DOHH2 (cell line): ENCODE measurements at regions not wholly inside any gene's neighbourhood (a gene's known extent, or its start where the extent isn't known, plus 50 kb on each side); places are given as distances from the start of the nearest gene placed in this dataset.

Experiments used
- H3F3A ChIP-seq: fragments of 200-600 bp; sonication (generic), shearing (Covaris generic); 2 replicates; pipeline ENCODE4 v1.6.0; 2016; ENCODE audit warnings: antibody characterized with exemption, mild to moderate bottlenecking; ENCODE audit not compliant: control insufficient read depth, insufficient read depth
- H3K27ac ChIP-seq: fragments of 200-600 bp; sonication (generic); 2 replicates; pipeline ENCODE4 v1.5.1; 2014; ENCODE audit warnings: low read depth, mild to moderate bottlenecking, low read length, moderate library complexity
- H3K27me3 ChIP-seq: fragments of 200-600 bp; sonication (generic); 2 replicates; pipeline ENCODE4 v1.6.1; 2014; ENCODE audit warnings: mild to moderate bottlenecking, low read length, mixed read lengths; ENCODE audit not compliant: control insufficient read depth
- H3K36me3 ChIP-seq: fragments of 200-600 bp; sonication (generic); 2 replicates; pipeline ENCODE4 v1.6.1; 2014; ENCODE audit warnings: mild to moderate bottlenecking, low read length, moderate library complexity, mixed read lengths; ENCODE audit not compliant: control insufficient read depth
- H3K4me1 ChIP-seq: fragments of 200-600 bp; sonication (generic); 2 replicates; pipeline ENCODE4 v1.6.1; 2014; ENCODE audit warnings: mild to moderate bottlenecking, low read length, mixed read lengths; ENCODE audit not compliant: control insufficient read depth
- H3K4me2 ChIP-seq: fragments of 200-600 bp; sonication (generic); 2 replicates; pipeline ENCODE4 v1.6.0; 2014; ENCODE audit warnings: mild to moderate bottlenecking, low read length, moderate library complexity
- H3K4me3 ChIP-seq: fragments of 200-600 bp; sonication (generic); 2 replicates; pipeline ENCODE4 v1.5.1; 2014; ENCODE audit warnings: mild to moderate bottlenecking, low read length, mixed read lengths
- H3K79me2 ChIP-seq: fragments of 200-600 bp; sonication (generic); 2 replicates; pipeline ENCODE4 v1.6.1; 2014; ENCODE audit warnings: mild to moderate bottlenecking, low read length, mixed read lengths; ENCODE audit not compliant: control insufficient read depth
- H3K9me2 ChIP-seq: fragments of 200-600 bp; sonication (generic); replicated peaks from 2 replicates; pipeline ENCODE4 v1.6.1; 2014; ENCODE audit warnings: mild to moderate bottlenecking, low read length, mixed read lengths; ENCODE audit not compliant: control insufficient read depth
- H3K9me3 ChIP-seq: fragments of 200-600 bp; sonication (generic); 2 replicates; pipeline ENCODE4 v1.6.1; 2014; ENCODE audit warnings: antibody characterized with exemption, low read length, mixed read lengths; ENCODE audit not compliant: control insufficient read depth, insufficient read depth
- H4K20me1 ChIP-seq: fragments of 200-600 bp; sonication (generic); 2 replicates; pipeline ENCODE4 v1.6.0; 2014; ENCODE audit warnings: low read depth, mild to moderate bottlenecking, antibody characterized with exemption, low read length, moderate library complexity; ENCODE audit not compliant: control insufficient read depth, insufficient read depth
- CTCF ChIP-seq: fragments of 200-600 bp; sonication (generic); IDR thresholded peaks from one replicate; pipeline ENCODE4 v1.5.1; 2014; ENCODE audit warnings: antibody characterized with exemption, mild to moderate bottlenecking, low read depth, low read length; ENCODE audit not compliant: poor library complexity, severe bottlenecking
- EZH2phosphoT487 ChIP-seq: fragments of 200-600 bp; sonication (generic); IDR thresholded peaks from 2 replicates; pipeline ENCODE4 v1.6.1; 2017; ENCODE audit warnings: borderline replicate concordance, mild to moderate bottlenecking, antibody characterized with exemption, low read length, moderate library complexity, mixed read lengths

GRCh38 chr3:168371846-168372245 is 276.1 kb upstream of the GOLIM4 start:
- Histone ChIP-seq H3K27ac (no peak overlapping the region), H3K9me2 (no peaks in the 10 kb centered on the region), H3K4me2 (no peak overlapping the region), H3K79me2 (no peaks in the 10 kb centered on the region), H4K20me1 (no peaks in the 10 kb centered on the region), H3K9me3 (no peaks in the 10 kb centered on the region), H3F3A (no peaks in the 10 kb centered on the region), H3K4me3 (no peak overlapping the region), H3K4me1 (no peaks in the 10 kb centered on the region), H3K36me3 (no peaks in the 10 kb centered on the region), H3K27me3 (no peaks in the 10 kb centered on the region)
- TF ChIP-seq EZH2phosphoT487, result no peak
- TF ChIP-seq CTCF, result no peak

- H3K79me2 ChIP-seq, result no peaks in the 10 kb centered on the region
- no peaks in the 10 kb centered on the region for H3K9me2 ChIP-seq
- no peaks in the 10 kb centered on the region for H3K4me1 ChIP-seq
- H3K9me3 ChIP-seq, result no peaks in the 10 kb centered on the region
- no peaks in the 10 kb centered on the region for H3F3A ChIP-seq
- no peak overlapping the region for H3K4me3 ChIP-seq
- H3K4me2 ChIP-seq, result no peak overlapping the region
- H3K27me3 ChIP-seq, result no peaks in the 10 kb centered on the region
- H3K36me3 ChIP-seq, result no peaks in the 10 kb centered on the region
- TF ChIP-seq EZH2phosphoT487 (no peak), CTCF (no peak)
- no peak overlapping the region for H3K27ac ChIP-seq
- no peaks in the 10 kb centered on the region for H4K20me1 ChIP-seq
These were observed 269.2 kb upstream of the GOLIM4 start for GRCh38 chr3:168364967-168365366.

GRCh38 chr3:168362661-168363247 is 267.0 kb upstream of the GOLIM4 start:
- Histone ChIP-seq H3K4me2 (no peak overlapping the region), H3K27ac (no peak overlapping the region), H3K79me2 (no peaks in the 10 kb centered on the region), H4K20me1 (no peaks in the 10 kb centered on the region), H3K27me3 (no peaks in the 10 kb centered on the region), H3K9me2 (no peaks in the 10 kb centered on the region), H3K4me1 (no peaks in the 10 kb centered on the region), H3K36me3 (no peaks in the 10 kb centered on the region), H3K9me3 (no peaks in the 10 kb centered on the region), H3F3A (no peaks in the 10 kb centered on the region), H3K4me3 (no peak overlapping the region)
- no peak for TF ChIP-seq EZH2phosphoT487
- no peak for TF ChIP-seq CTCF
